ENCODE measurements at regions not wholly inside any gene's neighbourhood (a gene's known extent, or its start where the extent isn't known, plus 50 kb on each side); places are given as distances from the start of the nearest gene placed in this dataset.

DNA sequence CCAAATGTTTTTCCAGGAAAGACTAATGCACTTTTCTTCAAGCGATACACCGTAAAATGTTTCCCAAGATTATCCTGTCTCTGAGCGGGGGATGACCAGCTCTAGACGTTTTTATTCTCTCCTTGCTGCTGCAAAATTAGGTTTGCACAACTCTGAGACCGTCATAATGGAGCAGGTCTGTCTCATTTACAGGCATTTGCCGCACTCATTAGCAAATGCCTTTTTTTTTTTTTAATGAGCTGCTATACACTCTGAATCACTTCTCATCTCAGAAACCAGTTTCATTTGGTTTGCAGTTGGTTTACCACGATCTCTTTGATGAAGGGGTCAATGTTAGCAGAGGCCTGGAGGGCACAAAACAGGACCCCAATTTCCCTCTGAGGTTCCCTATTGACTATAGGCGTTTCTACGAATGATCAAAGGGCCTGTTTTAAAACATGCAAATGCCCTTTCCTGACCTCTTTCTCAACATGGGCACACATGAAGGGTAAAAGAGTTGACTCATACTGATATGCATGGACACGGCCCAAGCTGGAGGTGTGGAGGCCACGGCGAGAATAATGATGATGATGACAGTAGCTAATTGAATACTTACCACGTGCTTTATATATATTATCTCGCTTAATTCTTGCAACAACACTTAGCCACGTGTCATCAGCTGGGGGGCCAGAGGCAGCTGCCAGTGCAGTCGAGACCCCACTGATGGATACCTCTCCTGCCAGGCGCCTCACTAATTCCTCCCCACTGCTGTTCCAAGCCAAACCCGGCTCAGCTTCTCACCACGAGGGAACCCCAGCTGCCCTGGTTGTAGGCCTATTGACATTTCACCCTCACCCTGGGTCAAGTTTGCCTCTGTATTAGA lies 89.9 kb upstream of the PTCH1 start (continued):
- TF ChIP-seq, protein P1, sequence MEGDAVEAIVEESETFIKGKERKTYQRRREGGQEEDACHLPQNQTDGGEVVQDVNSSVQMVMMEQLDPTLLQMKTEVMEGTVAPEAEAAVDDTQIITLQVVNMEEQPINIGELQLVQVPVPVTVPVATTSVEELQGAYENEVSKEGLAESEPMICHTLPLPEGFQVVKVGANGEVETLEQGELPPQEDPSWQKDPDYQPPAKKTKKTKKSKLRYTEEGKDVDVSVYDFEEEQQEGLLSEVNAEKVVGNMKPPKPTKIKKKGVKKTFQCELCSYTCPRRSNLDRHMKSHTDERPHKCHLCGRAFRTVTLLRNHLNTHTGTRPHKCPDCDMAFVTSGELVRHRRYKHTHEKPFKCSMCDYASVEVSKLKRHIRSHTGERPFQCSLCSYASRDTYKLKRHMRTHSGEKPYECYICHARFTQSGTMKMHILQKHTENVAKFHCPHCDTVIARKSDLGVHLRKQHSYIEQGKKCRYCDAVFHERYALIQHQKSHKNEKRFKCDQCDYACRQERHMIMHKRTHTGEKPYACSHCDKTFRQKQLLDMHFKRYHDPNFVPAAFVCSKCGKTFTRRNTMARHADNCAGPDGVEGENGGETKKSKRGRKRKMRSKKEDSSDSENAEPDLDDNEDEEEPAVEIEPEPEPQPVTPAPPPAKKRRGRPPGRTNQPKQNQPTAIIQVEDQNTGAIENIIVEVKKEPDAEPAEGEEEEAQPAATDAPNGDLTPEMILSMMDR (IDR thresholded peaks at IDR 0.05 in 2 of 3, conservative IDR thresholded peaks at IDR 0.05 in 1 of 3; ENCODE audit: borderline replicate concordance in 1 of 3, insufficient read depth in 1 of 3, low read depth in 2 of 3, low read length in 2 of 3), result no peak
- TF ChIP-seq SRF (IDR thresholded peaks at IDR 0.05; ENCODE audit: low read depth) (no peak), SIN3A (IDR thresholded peaks at IDR 0.05; ENCODE audit: low read depth) (no peak), CBX3 (IDR thresholded peaks at IDR 0.05; ENCODE audit: low read depth) (no peak), EZH2 (IDR thresholded peaks at IDR 0.05) (no peak), CEBPB (IDR thresholded peaks at IDR 0.05; ENCODE audit: low read depth) (no peak), ELF1 (IDR thresholded peaks at IDR 0.05; ENCODE audit: borderline replicate concordance, low read depth) (no peak)

GRCh38 chr9:95605816-95606488 lies 89.2 kb upstream of the PTCH1 start:
- TF ChIP-seq, protein P2, sequence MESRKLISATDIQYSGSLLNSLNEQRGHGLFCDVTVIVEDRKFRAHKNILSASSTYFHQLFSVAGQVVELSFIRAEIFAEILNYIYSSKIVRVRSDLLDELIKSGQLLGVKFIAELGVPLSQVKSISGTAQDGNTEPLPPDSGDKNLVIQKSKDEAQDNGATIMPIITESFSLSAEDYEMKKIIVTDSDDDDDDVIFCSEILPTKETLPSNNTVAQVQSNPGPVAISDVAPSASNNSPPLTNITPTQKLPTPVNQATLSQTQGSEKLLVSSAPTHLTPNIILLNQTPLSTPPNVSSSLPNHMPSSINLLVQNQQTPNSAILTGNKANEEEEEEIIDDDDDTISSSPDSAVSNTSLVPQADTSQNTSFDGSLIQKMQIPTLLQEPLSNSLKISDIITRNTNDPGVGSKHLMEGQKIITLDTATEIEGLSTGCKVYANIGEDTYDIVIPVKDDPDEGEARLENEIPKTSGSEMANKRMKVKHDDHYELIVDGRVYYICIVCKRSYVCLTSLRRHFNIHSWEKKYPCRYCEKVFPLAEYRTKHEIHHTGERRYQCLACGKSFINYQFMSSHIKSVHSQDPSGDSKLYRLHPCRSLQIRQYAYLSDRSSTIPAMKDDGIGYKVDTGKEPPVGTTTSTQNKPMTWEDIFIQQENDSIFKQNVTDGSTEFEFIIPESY (IDR thresholded peaks at IDR 0.05; ENCODE audit: extremely low read depth, insufficient replicate concordance, low read length), result no peak
- TF ChIP-seq EZH2phosphoT487 (IDR thresholded peaks at IDR 0.05; ENCODE audit: borderline replicate concordance), result no peak
- no peak for TF ChIP-seq JUND (IDR thresholded peaks at IDR 0.05)
- no peak for TF ChIP-seq SRF (IDR thresholded peaks at IDR 0.05; ENCODE audit: low read depth)
- TF ChIP-seq ELF1 (IDR thresholded peaks at IDR 0.05; ENCODE audit: borderline replicate concordance, low read depth), result no peak
- TF ChIP-seq ZFX (IDR thresholded peaks at IDR 0.05), result no peak
- TF ChIP-seq, protein P3, sequence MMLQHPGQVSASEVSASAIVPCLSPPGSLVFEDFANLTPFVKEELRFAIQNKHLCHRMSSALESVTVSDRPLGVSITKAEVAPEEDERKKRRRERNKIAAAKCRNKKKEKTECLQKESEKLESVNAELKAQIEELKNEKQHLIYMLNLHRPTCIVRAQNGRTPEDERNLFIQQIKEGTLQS (IDR thresholded peaks at IDR 0.05), result no peak
- no peak for TF ChIP-seq POLR2A (IDR thresholded peaks at IDR 0.05; ENCODE audit: borderline replicate concordance, extremely low read depth, insufficient read depth, insufficient read length)
- no peak for TF ChIP-seq CEBPB (IDR thresholded peaks at IDR 0.05; ENCODE audit: low read depth)
- no peak for TF ChIP-seq SP1 (IDR thresholded peaks at IDR 0.05; ENCODE audit: low read depth)
- no peak for TF ChIP-seq MAX (IDR thresholded peaks at IDR 0.05)
- no peak for TF ChIP-seq SIN3A (IDR thresholded peaks at IDR 0.05; ENCODE audit: low read depth)
- no peak for TF ChIP-seq TCF7L2 (IDR thresholded peaks at IDR 0.05; ENCODE audit: borderline replicate concordance, extremely low read depth, insufficient read depth, insufficient read length)
- Histone ChIP-seq H3K4me2 (ENCODE audit: low read length) (no peak overlapping the region), H3K9me3 (ENCODE audit: control insufficient read depth in 1 of 2, insufficient read depth in 1 of 2, low read depth in 1 of 2, low read length in 2 of 2) (no peaks in the 10 kb centered on the region), H3K27ac (ENCODE audit: low read depth, low read length) (no peak overlapping the region), H3K27me3 (ENCODE audit: insufficient read depth, low read length) (peaks cover 3% of the 10 kb centered on the region; the same call in 1 of the 2 replicates), H2AFZ (ENCODE audit: low read depth, low read length, poor library complexity, severe bottlenecking) (no peak overlapping the region), H3K4me1 (ENCODE audit: control insufficient read depth in 1 of 2, insufficient read depth in 2 of 2, low read length in 2 of 2) (no peaks in the 10 kb centered on the region), H4K20me1 (ENCODE audit: insufficient read depth) (no peaks in the 10 kb centered on the region), H3K36me3 (ENCODE audit: control insufficient read depth in 1 of 2, insufficient read depth in 2 of 2, low read length in 2 of 2) (no peaks in the 10 kb centered on the region), H3K9me2 (ENCODE audit: insufficient read depth) (no peaks in the 10 kb centered on the region), H3K4me3 (replicated peaks in 1 of 2; ENCODE audit: low read depth in 1 of 2, low read length in 2 of 2) (no peak overlapping the region), H3K9ac (ENCODE audit: low read length) (no peak overlapping the region), H3K79me2 (ENCODE audit: insufficient read depth, low read length) (no peaks in the 10 kb centered on the region)
- CTCF ChIA-PET, result no interaction called here
- DNase-seq (ENCODE audit: low read depth, low spot score) (no peak), ATAC-seq (no peak)
- POLR2A ChIA-PET, result no interaction called here
- RAD21 ChIA-PET (ENCODE audit: low non-redundant PET in 1 of 2, low total read pairs in 2 of 2, uncharacterized antibody in 2 of 2, unreplicated experiment in 2 of 2), result no interaction called here
- intact Hi-C loops (cut with micrococcal nuclease), result no loop called here
- BruUV-seq (replicated peaks), result no TSS peak
